ENCODE measurements at regions not wholly inside any gene's neighbourhood (a gene's known extent, or its start where the extent isn't known, plus 50 kb on each side); places are given as distances from the start of the nearest gene placed in this dataset.

DNA sequence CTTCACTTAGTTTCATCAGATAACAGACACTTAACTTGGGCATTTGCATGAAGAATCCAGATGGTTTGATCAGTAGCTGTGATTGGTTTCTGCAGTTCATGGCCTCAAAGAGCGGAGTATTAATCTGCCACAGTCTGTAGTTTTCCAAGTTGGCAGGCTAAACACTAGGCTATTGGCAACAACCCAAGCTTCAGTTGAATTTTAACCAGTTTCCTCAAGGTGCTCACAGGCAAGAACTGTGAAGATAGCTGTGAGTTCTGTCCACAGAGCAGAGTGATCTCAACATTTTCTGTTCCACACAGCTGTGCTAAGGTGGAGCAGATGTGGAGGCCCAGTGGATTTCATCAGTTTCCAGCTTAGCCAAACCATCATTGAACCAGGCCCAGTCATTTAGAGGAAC lies 469.5 kb upstream of the LINC00305 start:
- H3K4me1 Mint-ChIP-seq, result no peaks in the 10 kb centered on the region
- H3K27me3 Mint-ChIP-seq (ENCODE audit: low read depth in 2 of 2), result no peaks in the 10 kb centered on the region
- intact Hi-C loops (cut with micrococcal nuclease), result no loop called here
- no peak overlapping the region for H3K27ac ChIP-seq (ENCODE audit: low read length)
- no peak overlapping the region for H3K27ac Mint-ChIP-seq
- H3K36me3 Mint-ChIP-seq, result peaks cover 6% of the 10 kb centered on the region
- WGBS (ENCODE audit: insufficient coverage), result 93% methylated on average over 1 of the region's 1 CpG
- no peaks in the 10 kb centered on the region for H3K27me3 ChIP-seq (ENCODE audit: control insufficient read depth, insufficient read depth, low read length)
- no peak overlapping the region for H3K4me3 ChIP-seq (ENCODE audit: low read length)
- H3K9me3 ChIP-seq (ENCODE audit: control insufficient read depth, insufficient read depth, low read length), result no peaks in the 10 kb centered on the region
- H3K9me3 Mint-ChIP-seq, result peaks cover 9 to 14% of the 10 kb centered on the region in 2 donors
- H3K4me1 ChIP-seq (ENCODE audit: control insufficient read depth, insufficient read depth, low read length), result no peaks in the 10 kb centered on the region
- no peak for ATAC-seq
- no peak for DNase-seq
- TF ChIP-seq, protein P1, sequence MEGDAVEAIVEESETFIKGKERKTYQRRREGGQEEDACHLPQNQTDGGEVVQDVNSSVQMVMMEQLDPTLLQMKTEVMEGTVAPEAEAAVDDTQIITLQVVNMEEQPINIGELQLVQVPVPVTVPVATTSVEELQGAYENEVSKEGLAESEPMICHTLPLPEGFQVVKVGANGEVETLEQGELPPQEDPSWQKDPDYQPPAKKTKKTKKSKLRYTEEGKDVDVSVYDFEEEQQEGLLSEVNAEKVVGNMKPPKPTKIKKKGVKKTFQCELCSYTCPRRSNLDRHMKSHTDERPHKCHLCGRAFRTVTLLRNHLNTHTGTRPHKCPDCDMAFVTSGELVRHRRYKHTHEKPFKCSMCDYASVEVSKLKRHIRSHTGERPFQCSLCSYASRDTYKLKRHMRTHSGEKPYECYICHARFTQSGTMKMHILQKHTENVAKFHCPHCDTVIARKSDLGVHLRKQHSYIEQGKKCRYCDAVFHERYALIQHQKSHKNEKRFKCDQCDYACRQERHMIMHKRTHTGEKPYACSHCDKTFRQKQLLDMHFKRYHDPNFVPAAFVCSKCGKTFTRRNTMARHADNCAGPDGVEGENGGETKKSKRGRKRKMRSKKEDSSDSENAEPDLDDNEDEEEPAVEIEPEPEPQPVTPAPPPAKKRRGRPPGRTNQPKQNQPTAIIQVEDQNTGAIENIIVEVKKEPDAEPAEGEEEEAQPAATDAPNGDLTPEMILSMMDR (IDR thresholded peaks at IDR 0.05), result no peak
- H3K4me3 Mint-ChIP-seq, result no peak overlapping the region
- no peaks in the 10 kb centered on the region for H3K36me3 ChIP-seq (ENCODE audit: control insufficient read depth, insufficient read depth, low read length)

DNA sequence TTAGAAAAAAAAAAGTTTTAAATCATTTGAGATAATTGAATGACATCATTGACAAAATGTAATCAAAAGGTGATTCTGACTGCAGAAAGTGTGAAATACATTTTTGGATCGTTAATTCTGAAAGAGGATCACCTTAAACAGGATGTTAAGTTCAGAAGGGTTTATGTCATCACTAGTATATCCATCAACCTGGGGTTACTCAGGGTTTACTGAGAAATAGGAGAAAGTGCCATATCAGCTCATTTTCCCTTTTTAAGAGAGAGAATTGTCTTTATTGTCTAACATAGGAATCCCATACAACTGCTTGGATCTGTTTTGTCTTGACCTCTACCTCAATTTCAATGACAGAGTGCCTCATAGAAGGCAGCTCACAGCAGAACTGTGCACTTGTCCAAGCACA lies 466.1 kb upstream of the LINC00305 start:
- DNase-seq (no peak), ATAC-seq (no peak)
- intact Hi-C loops (cut with micrococcal nuclease), result no loop called here
- Histone ChIP-seq H3K4me1 (ENCODE audit: control insufficient read depth, insufficient read depth, low read length) (no peaks in the 10 kb centered on the region), H3K36me3 (ENCODE audit: control insufficient read depth, insufficient read depth, low read length) (no peaks in the 10 kb centered on the region), H3K9me3 (ENCODE audit: control insufficient read depth, insufficient read depth, low read length) (no peaks in the 10 kb centered on the region), H3K27ac (ENCODE audit: low read length) (no peak overlapping the region), H3K27me3 (ENCODE audit: control insufficient read depth, insufficient read depth, low read length) (no peaks in the 10 kb centered on the region), H3K4me3 (ENCODE audit: low read length) (no peak overlapping the region)
- Mint-ChIP-seq H3K4me1 (no peaks in the 10 kb centered on the region), H3K36me3 (peaks cover 1% of the 10 kb centered on the region), H3K27ac (no peak overlapping the region), H3K4me3 (no peak overlapping the region), H3K9me3 (peaks cover 11 to 13% of the 10 kb centered on the region in 2 donors), H3K27me3 (ENCODE audit: low read depth in 2 of 2) (no peaks in the 10 kb centered on the region)
- TF ChIP-seq, protein P1 (IDR thresholded peaks at IDR 0.05), result no peak
- WGBS (ENCODE audit: insufficient coverage), result 57% methylated on average over 1 of the region's 1 CpG

DNA sequence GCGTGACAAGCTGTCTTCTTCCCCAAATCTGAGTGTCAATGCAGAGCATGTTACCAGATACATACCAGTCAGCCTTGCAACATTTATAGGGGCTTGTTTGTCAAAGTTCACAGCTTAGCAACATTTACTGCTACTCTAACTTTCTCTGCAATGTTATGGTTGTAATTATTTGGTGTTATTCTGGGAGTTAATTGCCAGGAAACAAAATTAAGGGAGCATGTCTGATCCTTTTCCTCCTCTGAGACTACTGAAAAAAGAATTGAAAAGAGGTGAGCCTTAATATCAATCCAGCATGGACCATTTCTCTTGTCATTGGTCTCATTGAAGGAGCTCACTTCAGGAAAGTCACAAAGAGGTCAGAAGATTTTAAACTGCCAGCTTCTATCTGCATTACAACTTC lies 465.6 kb upstream of the LINC00305 start:
- Mint-ChIP-seq H3K4me3 (no peak overlapping the region), H3K9me3 (peaks cover 11% of the 10 kb centered on the region in 2 donors), H3K27ac (no peak overlapping the region)

DNA sequence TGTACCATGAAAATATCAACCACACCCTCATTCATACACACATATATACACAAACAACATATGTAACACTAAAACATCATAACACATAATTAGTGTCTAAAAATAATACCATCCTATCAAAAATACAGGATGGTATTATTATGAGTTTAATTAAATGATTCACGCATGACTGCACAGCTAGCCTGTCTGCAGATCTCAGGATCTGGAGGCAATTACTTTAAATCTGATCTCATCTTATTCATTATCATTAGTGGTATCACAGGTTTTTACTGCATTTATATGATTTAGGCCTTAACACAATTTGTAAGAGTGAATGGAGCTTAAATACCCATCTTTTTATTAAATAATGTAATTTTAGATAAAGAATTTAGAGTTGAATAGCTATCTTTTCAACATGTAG lies 443.4 kb upstream of the LINC00305 start:
- no peaks in the 10 kb centered on the region for H3K4me1 Mint-ChIP-seq
- no peak overlapping the region for H3K4me3 ChIP-seq (ENCODE audit: low read length)
- no peak overlapping the region for H3K27ac Mint-ChIP-seq
- no peak for DNase-seq
- no peaks in the 10 kb centered on the region for H3K27me3 Mint-ChIP-seq (ENCODE audit: low read depth in 2 of 2)
- H3K27me3 ChIP-seq (ENCODE audit: control insufficient read depth, insufficient read depth, low read length), result no peaks in the 10 kb centered on the region
- no peaks in the 10 kb centered on the region for H3K4me1 ChIP-seq (ENCODE audit: control insufficient read depth, insufficient read depth, low read length)
- H3K4me3 Mint-ChIP-seq, result no peak overlapping the region
- ATAC-seq, result no peak
- H3K36me3 ChIP-seq (ENCODE audit: control insufficient read depth, insufficient read depth, low read length), result no peaks in the 10 kb centered on the region
- no peaks in the 10 kb centered on the region for H3K36me3 Mint-ChIP-seq
- no peak overlapping the region for H3K27ac ChIP-seq (ENCODE audit: low read length)
- intact Hi-C loops (cut with micrococcal nuclease), result no loop called here
- no CpG with 5 or more reads among the region's 1 CpG for WGBS (ENCODE audit: insufficient coverage)
- peaks cover 11 to 16% of the 10 kb centered on the region in 2 donors for H3K9me3 Mint-ChIP-seq
- no peaks in the 10 kb centered on the region for H3K9me3 ChIP-seq (ENCODE audit: control insufficient read depth, insufficient read depth, low read length)
- TF ChIP-seq, protein P1 (IDR thresholded peaks at IDR 0.05), result no peak

More for the DNA sequence above, 465.6 kb upstream of the LINC00305 start:
- H3K9me3 ChIP-seq (ENCODE audit: control insufficient read depth, insufficient read depth, low read length), result no peaks in the 10 kb centered on the region
- H3K4me3 ChIP-seq (ENCODE audit: low read length), result no peak overlapping the region
- WGBS (ENCODE audit: insufficient coverage), result 91% methylated on average over 1 of the region's 1 CpG
- intact Hi-C loops (cut with micrococcal nuclease), result no loop called here
- no peaks in the 10 kb centered on the region for H3K27me3 ChIP-seq (ENCODE audit: control insufficient read depth, insufficient read depth, low read length)
- H3K27ac ChIP-seq (ENCODE audit: low read length), result no peak overlapping the region
- Mint-ChIP-seq H3K27me3 (ENCODE audit: low read depth in 2 of 2) (no peaks in the 10 kb centered on the region), H3K36me3 (peaks cover 7% of the 10 kb centered on the region), H3K4me1 (no peaks in the 10 kb centered on the region)
- no peak for ATAC-seq
- no peak for DNase-seq
- no peaks in the 10 kb centered on the region for H3K36me3 ChIP-seq (ENCODE audit: control insufficient read depth, insufficient read depth, low read length)
- TF ChIP-seq, protein P1 (IDR thresholded peaks at IDR 0.05), result no peak
- no peaks in the 10 kb centered on the region for H3K4me1 ChIP-seq (ENCODE audit: control insufficient read depth, insufficient read depth, low read length)

Measured in natural killer cell (primary cell).